Activated CD4-positive, alpha-beta T cell treated with anti-CD3 and anti-CD28 coated beads, Interleukin-2, amount 10 ng/mL, durations not matched to agents 24 days and 14 days (primary cell): ENCODE measurements at regions not wholly inside any gene's neighbourhood (a gene's known extent, or its start where the extent isn't known, plus 50 kb on each side); places are given as distances from the start of the nearest gene placed in this dataset.

Experiments
- DNase-seq: peaks from one replicate; pipeline ENCODE4 v3.0.0; 2022
- H3K27ac Mint-ChIP-seq: one replicate; pipeline ENCODE4 v1.8.0; 2022; ENCODE audit warnings: mild to moderate bottlenecking, mixed read lengths
- H3K27me3 Mint-ChIP-seq: one replicate; pipeline ENCODE4 v1.8.0; 2022; ENCODE audit warnings: mixed read lengths
- H3K36me3 Mint-ChIP-seq: one replicate; pipeline ENCODE4 v1.8.0; 2022; ENCODE audit warnings: low read depth, mild to moderate bottlenecking, mixed read lengths
- H3K4me1 Mint-ChIP-seq: one replicate; pipeline ENCODE4 v1.8.0; 2021; ENCODE audit warnings: mixed read lengths
- H3K4me3 Mint-ChIP-seq: one replicate; pipeline ENCODE4 v1.8.0; 2022; ENCODE audit warnings: mild to moderate bottlenecking, moderate library complexity, mixed read lengths
- H3K9me3 Mint-ChIP-seq: one replicate; pipeline ENCODE4 v1.8.0; 2021; ENCODE audit warnings: mixed read lengths
- intact Hi-C: fragments of 100-400 bp; cut with micrococcal nuclease; formaldehyde crosslinking; loops from one replicate; pipeline ENCODE4 v1.15.1; 2023

DNA sequence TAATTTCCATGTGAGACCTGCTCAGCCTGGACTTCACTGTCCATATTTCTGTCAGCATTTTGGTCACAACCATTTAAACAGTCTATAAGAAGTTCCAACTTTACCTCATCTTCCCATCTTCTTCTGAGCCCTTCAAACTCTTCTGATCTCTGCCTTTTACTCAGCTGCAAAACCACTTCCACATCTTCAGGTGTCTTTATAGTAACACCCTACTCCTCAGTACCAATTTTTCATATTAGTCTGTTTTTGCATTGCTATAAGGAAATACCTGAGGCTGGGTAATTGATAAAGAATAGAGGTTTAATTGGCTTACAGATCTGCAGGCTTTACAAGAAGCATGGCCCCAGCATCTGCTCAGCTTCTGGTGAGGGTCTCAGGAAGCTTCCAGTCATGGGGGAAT is 1648.9 kb upstream of the SLC10A2 start:
- no peaks in the 10 kb centered on the region for H3K4me1 Mint-ChIP-seq
- H3K9me3 Mint-ChIP-seq, result no peaks in the 10 kb centered on the region
- intact Hi-C loops, result no loop called here
- no peak overlapping the region for H3K4me3 Mint-ChIP-seq
- H3K27ac Mint-ChIP-seq, result no peak overlapping the region
- DNase-seq, result no peak
- H3K27me3 Mint-ChIP-seq, result no peaks in the 10 kb centered on the region
- no peaks in the 10 kb centered on the region for H3K36me3 Mint-ChIP-seq

DNA sequence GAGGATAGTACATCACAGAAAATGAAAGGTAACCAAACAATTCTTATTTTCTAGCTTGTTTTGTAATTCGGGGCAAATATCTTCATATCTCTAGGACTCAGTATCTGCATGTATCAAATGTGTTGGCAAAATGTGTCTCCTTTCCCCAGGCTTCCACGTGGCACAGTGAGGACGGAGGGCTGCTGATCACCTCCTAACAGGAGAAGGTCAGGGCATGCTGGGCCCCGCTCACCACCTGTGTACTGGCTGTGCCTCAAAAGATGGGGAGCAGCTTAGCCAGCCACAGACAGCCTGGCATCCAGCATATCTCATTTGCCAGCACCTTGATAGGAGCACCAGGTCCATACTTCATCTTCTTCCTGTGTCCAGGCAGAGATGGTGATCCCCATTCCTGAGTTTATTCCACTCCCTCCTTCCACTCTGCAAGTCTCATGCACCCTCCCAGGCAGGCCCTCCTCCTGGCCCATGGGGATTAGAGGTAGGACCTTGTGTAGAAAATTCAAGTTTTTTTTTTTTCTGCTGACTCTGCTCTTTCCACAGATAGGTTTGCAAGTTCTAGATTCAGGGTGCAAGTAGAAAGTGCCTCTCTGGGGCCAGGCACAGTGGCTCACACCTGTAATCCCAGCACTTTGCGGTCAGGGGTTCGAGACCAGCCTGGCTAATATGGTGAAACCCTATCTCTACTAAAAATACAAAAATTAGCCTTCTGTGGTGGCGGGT is 1639.0 kb upstream of the SLC10A2 start:
- H3K4me3 Mint-ChIP-seq, result no peak overlapping the region
- H3K36me3 Mint-ChIP-seq, result no peaks in the 10 kb centered on the region
- no peaks in the 10 kb centered on the region for H3K9me3 Mint-ChIP-seq
- no peak for DNase-seq
- H3K27ac Mint-ChIP-seq, result no peak overlapping the region
- H3K4me1 Mint-ChIP-seq, result no peaks in the 10 kb centered on the region
- intact Hi-C loops, result no loop called here
- no peaks in the 10 kb centered on the region for H3K27me3 Mint-ChIP-seq

DNA sequence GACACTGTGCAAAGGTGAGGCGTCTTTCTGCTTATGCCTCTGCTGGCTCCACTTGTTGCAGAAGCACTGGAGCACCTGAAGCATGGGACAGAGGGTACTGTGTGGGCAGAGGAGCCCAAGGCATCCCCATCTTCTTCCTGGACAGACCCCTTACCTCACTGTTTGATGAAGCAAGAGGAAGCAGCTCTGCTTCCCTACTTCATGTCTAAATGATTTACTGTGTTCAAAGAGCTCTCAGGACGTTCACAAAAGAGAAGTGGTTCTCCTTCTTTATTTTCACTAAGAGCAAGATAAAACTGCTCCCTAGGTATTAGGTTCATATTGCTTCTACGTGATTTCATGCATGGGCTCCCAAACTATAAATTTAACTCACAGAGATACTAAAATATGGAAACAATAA is 1635.4 kb upstream of the SLC10A2 start:
- Mint-ChIP-seq H3K4me1 (no peaks in the 10 kb centered on the region), H3K27me3 (no peaks in the 10 kb centered on the region), H3K4me3 (no peak overlapping the region), H3K9me3 (no peaks in the 10 kb centered on the region), H3K36me3 (no peaks in the 10 kb centered on the region), H3K27ac (no peak overlapping the region)
- no peak for DNase-seq
- intact Hi-C loops, result no loop called here

DNA sequence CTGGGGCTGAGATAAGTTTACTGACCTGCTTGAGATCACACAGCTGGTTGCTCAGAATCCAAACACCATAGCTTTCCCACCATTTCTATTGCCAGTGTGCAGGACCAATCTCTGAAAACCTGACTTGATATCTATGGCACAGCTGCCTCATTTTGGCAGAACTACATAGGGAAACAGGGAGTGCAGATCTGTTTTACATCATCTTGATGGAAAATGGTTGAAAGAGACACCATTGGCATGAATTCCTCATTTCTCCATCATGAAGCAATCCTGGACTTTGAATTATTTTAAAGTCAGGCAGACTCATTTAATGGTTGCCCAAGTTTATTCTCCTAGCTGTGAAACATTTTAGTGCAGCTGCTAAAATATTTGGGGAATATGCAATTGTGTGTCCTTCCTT is 1628.2 kb upstream of the SLC10A2 start:
- Mint-ChIP-seq H3K27ac (no peak overlapping the region), H3K4me1 (no peaks in the 10 kb centered on the region), H3K4me3 (no peak overlapping the region), H3K9me3 (no peaks in the 10 kb centered on the region), H3K27me3 (no peaks in the 10 kb centered on the region), H3K36me3 (no peaks in the 10 kb centered on the region)
- intact Hi-C loops, result no loop called here
- DNase-seq, result no peak

DNA sequence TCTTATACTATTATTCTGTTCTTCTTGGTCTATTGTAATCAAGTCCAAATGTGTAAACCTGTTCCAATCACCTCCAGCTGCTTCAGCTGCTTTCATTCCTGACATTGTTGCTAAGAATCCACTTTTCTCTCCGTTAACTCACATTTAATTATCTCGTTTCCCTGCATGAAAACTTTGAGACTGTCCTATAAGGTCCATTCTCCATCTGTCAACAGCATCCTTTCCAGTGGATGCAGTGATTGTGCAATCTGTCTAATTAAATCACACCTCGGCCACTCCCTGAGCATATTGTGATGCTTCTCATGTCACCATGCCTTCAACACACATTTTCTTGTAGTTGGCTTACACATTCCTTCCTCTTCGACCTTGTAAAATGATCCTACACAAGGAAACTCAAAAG is 1626.9 kb upstream of the SLC10A2 start:
- DNase-seq, result no peak
- H3K27me3 Mint-ChIP-seq, result no peaks in the 10 kb centered on the region
- H3K4me1 Mint-ChIP-seq, result no peaks in the 10 kb centered on the region
- no peak overlapping the region for H3K4me3 Mint-ChIP-seq
- intact Hi-C loops, result no loop called here
- no peaks in the 10 kb centered on the region for H3K36me3 Mint-ChIP-seq
- H3K9me3 Mint-ChIP-seq, result no peaks in the 10 kb centered on the region
- no peak overlapping the region for H3K27ac Mint-ChIP-seq

DNA sequence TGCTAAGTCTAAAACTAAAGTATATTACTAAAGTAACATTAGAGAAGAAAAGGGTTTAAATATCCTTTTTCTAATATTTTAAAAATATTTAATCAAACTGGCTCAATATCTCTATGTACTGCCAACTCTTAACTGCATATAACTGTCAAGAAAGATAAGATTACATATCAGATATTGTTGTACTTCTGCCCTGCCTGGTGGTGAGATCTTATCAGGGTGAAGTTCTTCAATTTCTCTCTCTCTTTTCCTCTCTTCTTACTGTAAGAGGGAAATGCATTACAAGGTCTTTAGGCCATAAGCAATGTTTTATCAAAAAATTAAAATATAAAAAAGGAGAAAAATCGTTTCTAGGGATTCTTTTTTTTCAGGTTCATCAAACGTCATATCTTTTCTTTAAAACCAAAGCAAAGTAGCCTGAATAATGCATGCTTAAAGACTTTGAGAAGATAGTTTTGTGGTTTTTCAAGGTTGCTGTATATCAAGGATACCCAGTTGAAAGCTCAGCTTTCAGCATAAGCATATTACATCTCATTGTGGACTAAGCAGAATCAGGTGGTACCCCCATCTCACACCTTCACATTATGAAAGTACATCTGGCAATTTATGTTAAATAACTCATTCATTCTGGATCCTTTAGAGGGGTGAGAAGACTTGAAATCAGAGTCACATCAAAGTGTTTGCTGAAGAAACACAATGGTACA is 1625.7 kb upstream of the SLC10A2 start:
- H3K36me3 Mint-ChIP-seq, result no peaks in the 10 kb centered on the region
- no peaks in the 10 kb centered on the region for H3K27me3 Mint-ChIP-seq
- no peaks in the 10 kb centered on the region for H3K9me3 Mint-ChIP-seq
- no peak for DNase-seq
- no peaks in the 10 kb centered on the region for H3K4me1 Mint-ChIP-seq
- H3K4me3 Mint-ChIP-seq, result no peak overlapping the region
- H3K27ac Mint-ChIP-seq, result no peak overlapping the region
- intact Hi-C loops, result no loop called here

DNA sequence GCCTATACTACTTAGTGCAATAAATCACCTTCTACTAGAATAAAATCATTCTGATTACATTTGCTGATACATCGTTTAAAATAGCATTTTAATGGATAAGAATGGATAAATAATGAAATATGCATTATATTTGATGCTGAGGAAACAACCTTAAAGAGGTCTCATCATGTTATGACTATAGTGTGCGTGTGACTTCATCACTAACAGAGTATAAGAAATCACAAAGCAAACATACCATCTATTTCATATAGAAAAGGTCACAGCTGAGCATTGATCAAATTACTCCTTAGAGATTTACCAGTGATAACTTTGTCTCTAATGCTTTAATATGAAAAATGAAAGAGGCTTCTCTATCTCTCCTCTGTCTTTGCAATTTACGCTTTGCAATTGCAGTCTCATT is 1620.3 kb upstream of the SLC10A2 start:
- no peaks in the 10 kb centered on the region for H3K4me1 Mint-ChIP-seq
- H3K36me3 Mint-ChIP-seq, result no peaks in the 10 kb centered on the region
- no peaks in the 10 kb centered on the region for H3K9me3 Mint-ChIP-seq
- no peak overlapping the region for H3K4me3 Mint-ChIP-seq
- H3K27ac Mint-ChIP-seq, result no peak overlapping the region
- DNase-seq, result no peak
- intact Hi-C loops, result no loop called here
- H3K27me3 Mint-ChIP-seq, result no peaks in the 10 kb centered on the region

DNA sequence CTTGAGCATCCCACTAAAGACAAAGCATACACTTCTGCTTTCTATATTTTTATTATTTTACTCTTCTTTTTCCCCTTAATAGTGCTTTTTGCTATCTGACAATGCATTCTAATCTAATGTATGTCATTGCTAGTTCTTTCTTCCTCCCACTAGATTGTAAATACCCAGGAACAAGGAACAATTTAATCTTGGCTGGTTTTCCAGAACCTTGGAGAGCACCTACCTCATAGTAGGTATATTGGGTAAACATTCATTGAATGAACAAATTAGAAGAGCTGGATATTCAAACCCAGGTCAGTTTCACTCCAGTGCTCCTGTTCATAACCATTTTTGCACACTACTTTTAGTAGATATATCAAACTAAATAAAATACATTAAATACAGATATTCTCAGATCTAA is 1617.6 kb upstream of the SLC10A2 start:
- DNase-seq, result no peak
- Mint-ChIP-seq H3K4me1 (no peaks in the 10 kb centered on the region), H3K9me3 (no peaks in the 10 kb centered on the region), H3K36me3 (no peaks in the 10 kb centered on the region), H3K27ac (no peak overlapping the region), H3K27me3 (no peaks in the 10 kb centered on the region), H3K4me3 (no peak overlapping the region)
- intact Hi-C loops, result no loop called here

DNA sequence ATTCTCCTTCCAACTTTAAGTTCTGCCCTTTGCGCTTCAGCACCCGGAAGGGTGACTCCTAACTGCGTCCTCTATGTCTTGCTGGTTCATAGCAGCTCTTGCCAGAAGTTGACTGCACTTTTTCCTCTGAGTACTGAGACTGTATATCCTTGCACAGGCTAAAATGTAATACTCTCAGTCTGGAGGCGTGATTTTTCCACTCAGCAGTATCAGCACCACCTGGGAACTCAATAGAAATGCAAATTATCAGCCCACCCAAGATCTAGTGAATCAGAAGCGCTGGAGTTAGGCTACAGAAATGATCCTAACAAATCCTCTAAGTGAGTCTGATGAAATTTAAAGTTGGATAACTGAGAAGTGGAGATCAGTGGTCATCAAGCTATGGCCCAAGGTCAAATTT is 1611.9 kb upstream of the SLC10A2 start:
- H3K9me3 Mint-ChIP-seq, result no peaks in the 10 kb centered on the region
- no peak for DNase-seq
- no peaks in the 10 kb centered on the region for H3K36me3 Mint-ChIP-seq
- intact Hi-C loops, result no loop called here
- H3K27ac Mint-ChIP-seq, result no peak overlapping the region
- no peaks in the 10 kb centered on the region for H3K27me3 Mint-ChIP-seq
- no peaks in the 10 kb centered on the region for H3K4me1 Mint-ChIP-seq
- H3K4me3 Mint-ChIP-seq, result no peak overlapping the region

DNA sequence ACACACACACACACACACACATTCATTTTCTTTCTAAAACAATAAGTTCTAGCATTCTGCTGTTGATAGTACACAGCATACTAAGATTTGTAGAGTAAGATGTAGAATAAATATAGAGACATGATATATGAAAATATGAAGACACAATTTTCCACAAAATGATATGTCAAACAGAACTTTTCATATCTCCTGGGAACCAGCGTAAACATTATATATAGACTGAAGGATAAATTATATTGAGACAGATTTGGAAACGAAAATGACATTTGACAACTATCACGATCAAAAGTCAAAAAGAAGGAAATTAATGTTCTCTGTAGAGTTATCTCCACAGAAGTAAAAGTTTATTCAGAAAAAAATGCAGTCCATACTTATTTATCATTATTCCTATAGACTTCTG is 1605.7 kb upstream of the SLC10A2 start:
- H3K4me3 Mint-ChIP-seq, result no peak overlapping the region
- H3K27ac Mint-ChIP-seq, result no peak overlapping the region
- H3K27me3 Mint-ChIP-seq, result no peaks in the 10 kb centered on the region
- no peak for DNase-seq
- no peaks in the 10 kb centered on the region for H3K9me3 Mint-ChIP-seq
- no peaks in the 10 kb centered on the region for H3K36me3 Mint-ChIP-seq
- no peaks in the 10 kb centered on the region for H3K4me1 Mint-ChIP-seq
- intact Hi-C loops, result no loop called here

DNA sequence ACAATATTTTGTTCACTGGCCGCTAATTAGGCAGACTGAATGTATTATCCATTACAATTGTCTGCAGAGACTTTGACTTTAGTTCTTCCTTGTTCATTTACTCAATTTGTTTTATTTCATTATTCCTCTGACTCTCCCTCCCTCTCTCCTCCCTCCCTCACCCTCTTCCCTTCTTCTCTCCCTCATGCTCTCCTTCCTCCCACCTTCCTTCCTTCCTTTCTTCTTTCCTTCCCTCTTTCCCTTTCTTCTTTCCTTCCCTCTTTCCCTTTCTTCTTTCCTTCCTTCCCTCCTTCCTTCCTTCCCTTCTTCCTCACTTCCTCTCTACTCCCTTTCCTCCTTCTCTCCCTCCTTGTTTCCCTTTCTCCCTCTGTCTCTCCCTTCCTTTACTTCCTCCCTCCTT is 1591.0 kb upstream of the SLC10A2 start:
- Mint-ChIP-seq H3K36me3 (no peaks in the 10 kb centered on the region), H3K27ac (no peak overlapping the region), H3K9me3 (no peaks in the 10 kb centered on the region), H3K4me1 (no peaks in the 10 kb centered on the region), H3K4me3 (no peak overlapping the region), H3K27me3 (no peaks in the 10 kb centered on the region)
- no peak for DNase-seq
- intact Hi-C loops, result no loop called here

DNA sequence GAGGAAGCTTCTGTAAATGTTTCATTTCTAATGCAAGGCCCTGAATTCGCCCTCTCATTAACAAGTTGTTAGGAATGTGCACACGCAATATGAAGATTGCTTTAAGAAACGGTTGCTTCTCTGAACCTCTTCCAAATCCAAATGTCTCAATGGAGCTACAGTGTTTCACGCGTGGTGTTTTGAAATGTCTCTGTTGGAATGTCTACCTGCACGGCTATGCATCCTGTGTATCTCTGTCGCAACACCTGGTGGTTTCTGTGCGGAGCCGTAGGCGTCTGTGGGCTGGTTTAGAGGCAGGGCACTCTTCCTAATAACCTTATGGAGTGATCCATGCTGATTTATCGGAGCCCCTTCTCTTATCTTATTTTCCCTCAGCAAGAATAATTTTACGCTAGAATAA is 1584.2 kb upstream of the SLC10A2 start:
- no peak overlapping the region for H3K4me3 Mint-ChIP-seq
- H3K9me3 Mint-ChIP-seq, result no peaks in the 10 kb centered on the region
- DNase-seq, result no peak
- H3K36me3 Mint-ChIP-seq, result no peaks in the 10 kb centered on the region
- H3K27ac Mint-ChIP-seq, result no peak overlapping the region
- no peaks in the 10 kb centered on the region for H3K27me3 Mint-ChIP-seq
- no peaks in the 10 kb centered on the region for H3K4me1 Mint-ChIP-seq
- intact Hi-C loops, result no loop called here

DNA sequence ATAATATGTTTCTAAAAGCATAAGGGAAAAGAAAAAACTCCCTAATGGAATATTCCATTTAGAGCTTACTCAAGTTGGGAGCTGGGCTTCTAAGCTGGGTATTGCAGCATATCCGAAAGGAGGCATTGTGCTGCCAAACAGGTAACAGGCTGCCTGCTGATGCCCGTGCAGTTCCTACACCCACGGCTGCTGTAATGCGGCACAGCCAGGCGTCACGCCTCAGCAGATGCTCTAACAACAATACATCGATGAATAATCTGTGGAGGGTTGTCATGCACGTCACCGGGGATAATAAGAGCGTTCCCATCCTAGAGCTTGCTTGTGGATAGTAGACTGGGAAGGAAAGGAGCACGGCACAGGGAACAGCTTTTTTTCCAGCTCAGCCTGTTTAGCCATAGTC is 1582.1 kb upstream of the SLC10A2 start:
- Mint-ChIP-seq H3K27ac (no peak overlapping the region), H3K4me1 (no peaks in the 10 kb centered on the region), H3K36me3 (no peaks in the 10 kb centered on the region), H3K27me3 (no peaks in the 10 kb centered on the region), H3K9me3 (no peaks in the 10 kb centered on the region), H3K4me3 (no peak overlapping the region)
- no peak for DNase-seq
- intact Hi-C loops, result no loop called here

DNA sequence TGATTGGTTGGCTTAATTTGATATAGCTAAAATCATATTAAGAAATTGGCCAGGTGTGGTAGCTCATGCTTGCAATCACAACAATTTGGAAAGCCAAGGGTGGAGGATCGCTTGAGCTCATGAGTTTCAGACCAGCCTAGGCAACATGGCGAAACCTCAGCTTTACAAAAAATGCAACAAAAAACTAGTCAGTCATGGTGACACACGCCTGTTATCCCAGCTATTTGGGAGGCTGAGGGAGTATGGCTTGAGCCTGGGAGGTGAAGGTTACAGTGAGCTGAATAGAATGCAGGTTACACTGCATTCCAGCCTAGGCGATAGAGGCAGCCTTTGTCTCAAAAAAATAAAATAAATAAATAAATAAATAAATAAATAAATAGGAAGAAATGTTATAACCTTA is 1579.6 kb upstream of the SLC10A2 start:
- no peaks in the 10 kb centered on the region for H3K27me3 Mint-ChIP-seq
- H3K4me1 Mint-ChIP-seq, result no peaks in the 10 kb centered on the region
- DNase-seq, result no peak
- intact Hi-C loops, result no loop called here
- H3K4me3 Mint-ChIP-seq, result no peak overlapping the region
- no peaks in the 10 kb centered on the region for H3K9me3 Mint-ChIP-seq
- H3K36me3 Mint-ChIP-seq, result no peaks in the 10 kb centered on the region
- H3K27ac Mint-ChIP-seq, result no peak overlapping the region

DNA sequence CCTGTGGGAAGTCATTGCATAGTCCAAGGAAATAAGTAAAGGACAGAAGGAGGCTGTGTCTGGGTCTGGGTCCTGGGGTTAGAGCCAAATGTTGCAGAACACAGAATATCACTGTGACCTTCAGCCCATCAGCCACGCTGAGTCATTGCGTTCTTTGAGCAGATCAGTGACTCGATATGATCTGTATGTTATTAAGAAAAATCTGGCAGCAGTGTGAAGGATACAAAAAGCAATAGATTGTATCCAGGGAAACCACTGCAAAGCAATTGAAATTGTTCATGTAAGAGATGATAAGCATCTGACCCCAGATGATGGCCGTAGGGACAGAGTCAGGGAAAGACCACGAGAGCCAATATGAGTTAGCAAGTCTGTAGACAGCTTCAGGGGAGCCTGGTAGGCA is 1575.1 kb upstream of the SLC10A2 start:
- intact Hi-C loops, result no loop called here
- Mint-ChIP-seq H3K4me1 (no peaks in the 10 kb centered on the region), H3K36me3 (no peaks in the 10 kb centered on the region), H3K27me3 (no peaks in the 10 kb centered on the region), H3K9me3 (no peaks in the 10 kb centered on the region), H3K27ac (no peak overlapping the region), H3K4me3 (no peak overlapping the region)
- no peak for DNase-seq
